ENCODE measurements at regions not wholly inside any gene's neighbourhood (a gene's known extent, or its start where the extent isn't known, plus 50 kb on each side); places are given as distances from the start of the nearest gene placed in this dataset.
"Not testable (repeated sequence)": the region's sequence is repeated elsewhere in the genome, so short reads cannot be mapped to it uniquely, and the experiment has no call there.

DNA sequence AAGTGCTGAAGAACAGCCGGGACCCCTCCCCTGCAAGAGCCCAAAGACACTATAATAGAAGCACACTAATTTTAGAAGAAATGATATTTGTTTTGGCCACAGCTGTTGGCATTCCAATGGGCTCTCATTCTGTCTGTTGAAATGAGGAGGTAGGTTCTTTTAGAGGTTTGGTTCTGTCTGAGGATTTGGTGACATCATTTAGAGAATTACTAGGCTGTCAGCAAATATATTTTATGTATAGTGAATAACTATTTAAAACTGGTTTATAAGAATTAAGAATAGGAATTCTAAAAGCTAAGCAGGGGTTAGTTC, 200.7 kb upstream of the SLC38A2 start:
- DNase-seq (ENCODE audit: low read depth, low spot score): no peak

DNA sequence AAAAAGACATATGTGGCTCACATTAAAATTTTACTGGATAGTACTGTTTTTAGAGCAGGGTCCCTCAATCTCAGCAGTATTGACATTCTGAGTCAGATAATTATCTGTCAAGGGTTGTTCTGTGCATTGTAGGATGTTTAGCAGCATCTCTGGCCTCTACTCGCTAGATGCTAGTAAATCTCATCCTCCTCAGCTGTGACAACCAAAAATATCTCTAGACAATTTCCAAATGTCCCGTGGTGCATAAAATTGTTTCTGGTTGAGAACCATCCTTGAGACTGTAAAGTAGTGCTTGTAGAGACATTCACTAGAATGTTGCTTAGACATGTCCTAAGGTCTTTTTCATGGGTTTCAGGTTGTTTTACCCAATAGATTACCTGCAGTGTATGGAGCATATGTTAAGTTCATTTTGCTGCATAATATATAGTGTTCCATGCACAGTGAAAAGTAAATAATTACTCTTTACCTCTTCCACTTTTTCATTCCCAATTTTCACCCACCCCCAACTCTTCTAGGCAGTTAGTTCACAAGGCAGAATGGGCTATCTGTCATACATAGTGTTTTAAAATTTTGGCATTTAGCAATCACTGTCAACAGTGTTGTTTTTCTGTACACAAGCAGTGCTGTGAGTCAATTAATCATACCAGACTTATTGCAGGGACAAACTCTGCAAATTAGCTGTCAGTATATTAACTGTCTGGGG, 200.2 kb upstream of the SLC38A2 start:
- DNase-seq (ENCODE audit: low read depth, low spot score): no peak

DNA sequence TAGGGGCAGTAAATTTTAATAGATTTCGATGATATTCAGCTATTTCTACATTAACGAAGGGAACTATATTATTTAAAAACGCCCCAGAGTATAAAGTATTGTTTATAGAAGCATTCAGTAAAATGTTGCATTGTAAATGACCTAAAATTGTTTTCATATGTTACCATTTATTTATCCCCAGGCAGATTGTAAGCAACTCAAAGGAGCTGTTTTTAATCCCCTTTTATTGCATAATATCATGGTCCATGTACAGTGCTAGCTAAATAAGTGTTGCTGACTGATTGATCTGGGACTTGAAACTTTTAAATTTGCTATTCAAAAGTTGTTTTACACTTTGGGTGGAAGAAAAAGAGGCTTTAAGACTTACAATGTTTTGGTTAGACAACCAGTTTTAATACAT, 199.0 kb upstream of the SLC38A2 start:
- no peak for DNase-seq (ENCODE audit: low read depth, low spot score)

DNA sequence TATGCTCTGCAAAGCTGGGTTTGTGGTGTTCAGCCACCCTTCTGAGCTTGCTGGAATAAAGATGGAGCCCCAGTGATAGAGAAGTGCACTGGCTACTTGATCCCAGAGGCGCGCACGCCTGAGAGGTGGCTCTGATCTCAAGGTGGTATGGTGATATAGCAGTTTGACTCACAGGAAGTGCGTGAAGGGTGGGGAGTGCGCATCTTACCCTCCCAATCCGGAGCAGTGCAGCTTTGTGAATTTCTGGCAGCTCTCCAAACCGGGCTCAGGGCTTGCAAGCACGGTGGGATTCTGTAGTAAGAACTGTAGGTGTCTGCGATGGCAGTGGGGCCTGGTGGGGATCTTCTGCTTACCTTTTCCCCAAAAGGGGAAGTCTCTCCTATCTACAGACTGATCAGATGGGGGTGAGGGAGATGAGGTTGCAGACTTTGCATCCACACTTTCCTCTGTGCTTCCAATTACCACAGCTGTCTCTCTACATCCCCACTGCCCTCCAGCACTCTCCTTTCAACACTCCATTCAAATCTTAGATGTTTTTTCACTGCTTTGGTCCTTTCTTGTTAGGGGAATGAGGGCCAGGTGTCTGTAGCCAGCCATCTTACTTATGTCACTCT, 197.4 kb upstream of the SLC38A2 start:
- no peak for DNase-seq (ENCODE audit: low read depth, low spot score)

DNA sequence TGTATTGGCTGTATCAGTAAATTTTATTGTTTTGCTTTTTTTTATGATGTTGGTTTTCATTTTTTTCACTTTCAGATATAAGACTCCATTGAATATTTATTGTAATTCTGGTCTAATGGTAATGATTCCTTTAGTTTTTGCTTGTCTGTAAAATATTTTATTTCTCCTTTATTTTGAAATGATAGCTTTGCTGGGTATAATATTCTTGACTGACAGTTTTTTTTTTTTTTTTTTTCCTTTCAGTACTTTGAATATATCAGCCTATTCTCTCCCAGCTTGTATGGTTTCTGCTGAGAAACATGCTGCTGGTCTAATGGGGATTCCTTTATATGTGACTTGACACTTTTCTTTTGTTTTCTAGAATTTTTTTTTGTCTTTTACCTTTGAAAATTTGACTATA, 195.1 kb upstream of the SLC38A2 start:
- DNase-seq (ENCODE audit: low read depth, low spot score): no peak

GRCh38 chr12:46562625-46563225, 190.2 kb upstream of the SLC38A2 start:
- no peak for DNase-seq (ENCODE audit: low read depth, low spot score)

DNA sequence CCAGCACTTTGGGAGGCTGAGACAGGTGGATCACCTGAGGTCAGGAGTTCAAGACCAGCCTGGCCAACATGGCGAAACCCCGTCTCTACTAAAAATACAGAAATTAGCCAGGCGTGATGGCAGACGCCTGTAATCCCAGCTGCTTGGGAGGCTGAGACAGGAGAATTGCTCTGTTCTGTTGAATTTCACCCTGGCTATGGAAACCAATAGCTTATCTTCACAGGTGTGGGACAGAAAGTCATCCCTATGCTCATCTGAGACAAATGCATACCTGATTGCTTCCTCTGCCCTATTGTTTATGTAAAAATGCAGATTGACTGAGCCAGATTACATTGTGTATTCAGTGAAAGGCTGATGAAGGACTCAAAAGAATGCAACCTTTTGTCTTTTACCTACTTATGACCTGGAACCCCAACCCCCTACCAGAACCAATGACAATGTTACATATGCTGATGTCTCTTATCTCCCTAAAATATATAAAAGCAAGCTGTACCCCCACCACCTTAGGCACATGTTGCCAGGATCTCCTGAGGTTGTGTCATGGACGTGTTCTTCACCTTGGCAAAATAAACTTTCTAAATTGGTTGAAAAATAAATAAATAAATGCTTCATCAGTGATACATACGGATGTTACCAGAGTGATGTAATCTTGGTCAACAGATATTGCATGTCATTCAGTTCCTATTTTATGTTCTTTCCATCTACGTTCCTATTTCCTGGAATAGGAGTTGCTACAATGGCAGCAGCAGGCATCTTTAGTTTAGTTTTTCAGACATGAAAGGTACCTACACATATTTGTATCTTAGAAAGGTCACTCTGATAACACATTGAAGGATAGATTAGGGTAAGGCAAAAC, 189.4 kb upstream of the SLC38A2 start:
- not testable (repeated sequence) for DNase-seq (ENCODE audit: low read depth, low spot score)

- DNase-seq (ENCODE audit: low read depth, low spot score): no peak
These were observed 188.3 kb upstream of the SLC38A2 start for GRCh38 chr12:46560874-46561273.

DNA sequence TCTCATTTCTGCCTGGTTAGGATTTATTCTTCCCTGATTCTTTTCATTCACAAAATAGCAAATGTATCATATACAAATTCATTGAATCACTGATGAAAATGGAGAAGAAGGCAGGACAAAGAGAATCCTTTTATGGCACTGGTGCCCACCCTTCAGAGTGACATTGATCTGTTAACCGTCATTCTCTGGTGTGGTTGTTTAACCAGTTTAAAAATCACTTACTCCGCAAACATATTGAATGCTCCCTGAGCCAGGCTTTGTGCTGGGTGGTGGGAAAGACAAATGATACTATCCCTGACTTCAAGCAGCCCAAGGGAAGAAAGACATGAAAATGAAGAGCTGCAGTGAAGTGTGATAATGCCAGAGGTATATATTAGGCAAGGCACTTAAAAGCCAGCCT, 187.5 kb upstream of the SLC38A2 start:
- no peak for DNase-seq (ENCODE audit: low read depth, low spot score)

GRCh38 chr12:46559311-46559710, 186.7 kb upstream of the SLC38A2 start:
- no peak for DNase-seq (ENCODE audit: low read depth, low spot score)

DNA sequence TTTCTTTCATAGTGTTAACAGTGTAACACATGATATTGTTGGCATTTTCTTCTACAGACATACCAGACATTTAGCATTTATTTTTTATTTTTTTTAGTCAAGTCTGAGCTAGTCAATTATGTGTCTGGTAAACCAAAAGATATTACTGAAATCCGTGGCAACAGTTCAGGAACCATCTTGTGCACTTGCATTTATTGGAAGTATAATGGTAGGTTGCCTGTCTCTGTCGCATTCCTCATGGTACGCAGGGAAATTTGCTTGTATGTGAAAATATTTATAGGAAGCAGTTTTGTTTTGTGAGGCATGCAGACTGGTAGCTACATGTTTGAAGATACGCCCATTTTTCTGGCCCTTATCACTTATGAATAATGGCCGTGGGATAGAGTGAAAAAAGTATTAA, 186.1 kb upstream of the SLC38A2 start:
- no peak for DNase-seq (ENCODE audit: low read depth, low spot score)

DNA sequence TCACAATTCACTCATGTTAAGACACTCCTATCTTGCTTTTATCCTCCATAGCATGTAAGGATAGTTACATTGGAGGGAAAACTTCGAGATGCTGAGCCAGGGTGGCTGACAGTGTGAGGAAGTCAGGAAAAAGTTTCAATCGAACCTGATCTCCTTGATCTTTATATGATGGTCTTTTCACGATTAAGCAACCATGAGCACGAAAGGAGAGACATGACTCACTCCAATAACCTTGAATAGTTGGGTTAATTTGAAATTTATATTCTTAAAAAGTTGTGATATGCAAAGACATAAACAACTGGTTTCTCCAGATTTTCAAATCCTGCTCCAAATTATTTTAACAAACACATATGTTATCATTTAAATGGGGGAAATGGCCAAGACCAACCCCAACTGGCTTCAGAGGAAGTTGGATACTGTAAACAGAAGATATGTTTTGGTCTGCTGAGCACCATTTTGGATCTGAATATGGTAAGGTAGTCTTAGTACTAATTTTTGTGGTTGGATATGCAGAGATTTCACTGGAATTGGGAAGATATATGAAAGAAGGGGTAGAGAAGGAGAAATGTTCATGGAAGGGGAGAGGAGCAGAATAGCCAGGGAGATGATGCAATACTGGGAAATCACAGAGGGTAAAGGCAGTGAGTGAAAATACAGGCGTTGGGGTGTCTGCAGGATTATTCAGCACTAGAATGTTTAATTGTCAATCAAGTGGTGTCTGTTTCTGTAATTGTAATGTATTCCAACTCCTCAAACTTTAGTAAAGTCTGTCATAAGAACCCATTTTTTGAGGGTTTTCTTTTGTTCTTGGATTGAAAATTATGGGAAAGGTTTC, 185.2 kb upstream of the SLC38A2 start:
- no peak for DNase-seq (ENCODE audit: low read depth, low spot score)

DNA sequence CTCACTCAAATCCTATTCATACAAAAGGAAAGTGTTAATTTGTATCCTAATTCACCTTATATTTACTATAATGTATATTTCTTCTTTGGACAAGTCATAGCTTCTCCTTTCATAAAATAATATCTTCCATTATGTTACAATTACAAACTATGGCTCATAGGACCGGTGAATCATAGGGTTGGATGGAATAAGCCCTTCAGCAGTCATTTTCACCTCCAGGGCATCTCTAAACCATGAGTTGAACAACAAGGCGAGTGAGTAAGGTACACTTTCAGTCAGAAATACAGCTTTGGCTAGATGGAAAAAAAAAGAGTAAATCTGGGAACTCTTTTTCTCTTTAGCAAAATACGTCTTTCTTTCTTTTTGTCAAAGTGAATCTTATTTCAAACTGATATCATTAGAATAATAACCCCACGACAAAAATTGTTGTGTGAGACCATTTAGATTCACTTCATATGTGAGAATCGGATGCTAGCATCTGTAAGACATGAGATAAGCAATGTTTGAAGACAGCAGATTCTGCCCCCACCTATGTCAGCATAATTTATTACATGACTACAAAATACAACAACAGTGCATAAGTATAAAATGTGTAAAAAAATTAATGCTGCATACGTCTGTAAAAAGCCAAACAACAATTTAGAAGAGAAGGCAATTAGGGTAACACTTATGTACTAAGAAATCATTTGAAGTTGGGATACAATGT, 184.4 kb upstream of the SLC38A2 start:
- DNase-seq (ENCODE audit: low read depth, low spot score): no peak

- no peak for DNase-seq (ENCODE audit: low read depth, low spot score)
These were observed 183.6 kb upstream of the SLC38A2 start for GRCh38 chr12:46556105-46556559.

GRCh38 chr12:46555406-46555852, 182.9 kb upstream of the SLC38A2 start:
- no peak for DNase-seq (ENCODE audit: low read depth, low spot score)

GRCh38 chr12:46554460-46554859, 181.9 kb upstream of the SLC38A2 start:
- no peak for DNase-seq (ENCODE audit: low read depth, low spot score)

DNA sequence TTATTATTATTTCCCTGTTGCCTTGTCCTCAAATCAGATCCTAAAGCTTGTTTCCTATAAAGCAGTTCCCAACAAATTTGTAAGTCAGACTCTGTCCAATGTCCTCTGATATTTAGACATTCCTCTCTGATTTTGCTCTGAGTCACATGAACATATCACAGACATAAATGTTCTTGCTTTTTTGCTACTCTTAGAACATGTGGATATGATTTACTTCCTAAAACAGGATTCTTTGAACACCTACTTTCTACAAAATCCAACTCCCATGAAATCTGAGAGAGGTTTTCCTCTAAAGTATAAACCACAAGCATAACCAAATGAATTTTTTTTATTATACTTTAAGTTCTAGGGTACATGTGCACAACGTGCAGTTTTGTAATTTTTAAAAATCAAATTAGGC, 181.3 kb upstream of the SLC38A2 start:
- DNase-seq (ENCODE audit: low read depth, low spot score): no peak

GRCh38 chr12:46553266-46553665, 180.7 kb upstream of the SLC38A2 start:
- no peak for DNase-seq (ENCODE audit: low read depth, low spot score)

DNA sequence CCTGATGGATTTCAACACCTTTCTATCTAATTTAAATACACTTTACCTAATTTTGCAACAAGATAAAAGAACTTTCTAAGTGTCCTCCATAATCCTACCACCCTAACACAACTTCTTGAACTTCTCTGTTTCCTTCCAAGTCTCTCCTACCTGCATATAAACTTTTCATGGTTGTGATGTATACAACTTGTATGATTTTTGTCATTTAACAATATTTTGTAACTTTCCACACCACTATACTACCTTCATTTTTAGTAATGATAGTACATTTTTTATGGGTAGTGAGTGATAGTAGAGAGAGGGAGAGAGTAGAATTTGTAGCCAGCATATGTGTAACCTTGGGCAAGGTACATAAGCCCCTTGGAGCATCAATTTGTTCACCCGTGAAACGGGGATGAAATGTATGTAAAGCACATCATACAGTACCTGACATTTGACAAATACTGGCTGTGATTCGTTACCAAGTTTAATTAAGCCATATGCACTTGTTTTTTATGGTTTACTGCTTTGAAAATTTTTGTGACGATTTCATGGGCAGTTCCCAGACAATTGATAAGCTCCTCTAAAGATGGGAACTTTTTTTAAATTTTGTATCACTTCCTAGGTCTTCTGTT, 177.8 kb upstream of the SLC38A2 start:
- DNase-seq (ENCODE audit: low read depth, low spot score): no peak

DNA sequence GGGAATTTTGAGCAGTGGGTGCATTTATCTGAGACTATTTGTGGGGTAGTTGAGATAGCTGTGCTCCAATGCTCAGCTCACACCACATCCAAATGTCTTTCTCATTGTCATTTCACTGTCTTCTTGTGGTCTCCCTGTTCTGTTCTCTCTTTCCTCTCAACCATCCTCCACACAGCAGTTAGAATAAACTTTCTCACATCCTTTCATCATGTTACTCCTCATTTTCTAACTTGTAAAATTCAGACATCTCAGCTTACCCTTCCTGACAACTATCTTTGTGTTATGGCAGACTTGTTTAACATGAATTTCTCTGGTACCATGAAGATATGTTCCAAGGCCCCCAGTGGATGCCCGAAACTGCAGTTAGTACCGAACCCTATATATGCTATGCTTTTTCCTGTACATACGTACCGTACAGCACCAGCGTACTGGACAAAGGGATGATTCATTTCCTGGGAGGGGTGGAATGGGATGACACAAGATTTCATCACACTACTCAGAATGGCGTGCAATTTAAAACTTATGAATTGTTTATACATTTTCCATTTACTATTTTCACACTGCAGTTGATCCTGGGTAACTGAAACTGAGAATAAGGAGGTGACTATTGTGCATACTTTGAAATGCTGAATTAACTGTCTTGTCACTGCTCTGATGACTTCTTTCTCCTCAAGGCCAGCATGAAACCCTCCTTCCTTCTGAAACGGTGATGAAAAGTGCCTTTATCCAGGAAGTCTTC, 177.1 kb upstream of the SLC38A2 start:
- no peak for DNase-seq (ENCODE audit: low read depth, low spot score)

Measured in smooth muscle cell of the brain vasculature (primary cell).